Large intestine (tissue), 3 donors: ENCODE measurements at regions not wholly inside any gene's neighbourhood (a gene's known extent, or its start where the extent isn't known, plus 50 kb on each side); places are given as distances from the start of the nearest gene placed in this dataset.

Experiments used
- DNase-seq, 2 donors: peaks; one replicate each; pipeline versions ENCODE4 v3.0.0 to v3.0.0-alpha.2; 2013
- H3K27ac ChIP-seq: one replicate; pipeline ENCODE4 v1.5.1; 2013; ENCODE audit warnings: low read length
- H3K27me3 ChIP-seq: 2 replicates; pipeline ENCODE4 v1.6.1; 2013; ENCODE audit warnings: low read length; ENCODE audit not compliant: control insufficient read depth, insufficient read depth
- H3K36me3 ChIP-seq: 2 replicates; pipeline ENCODE4 v1.6.1; 2013; ENCODE audit warnings: low read length; ENCODE audit not compliant: control insufficient read depth, insufficient read depth
- H3K4me1 ChIP-seq: one replicate; pipeline ENCODE4 v1.6.1; 2013; ENCODE audit warnings: low read length; ENCODE audit not compliant: control insufficient read depth, insufficient read depth
- H3K4me3 ChIP-seq: one replicate; pipeline ENCODE4 v1.5.1; 2013; ENCODE audit warnings: low read length
- H3K9me3 ChIP-seq: one replicate; pipeline ENCODE4 v1.6.1; 2013; ENCODE audit warnings: mild to moderate bottlenecking, low read depth, low read length, moderate library complexity; ENCODE audit not compliant: control insufficient read depth
- WGBS: methylation state at CpG from one replicate; pipeline ENCODE4 v1.1.5; 2013; ENCODE audit warnings: low lambda C conversion rate; ENCODE audit not compliant: insufficient coverage; 5-methylcytosine and 5-hydroxymethylcytosine counted together

DNA sequence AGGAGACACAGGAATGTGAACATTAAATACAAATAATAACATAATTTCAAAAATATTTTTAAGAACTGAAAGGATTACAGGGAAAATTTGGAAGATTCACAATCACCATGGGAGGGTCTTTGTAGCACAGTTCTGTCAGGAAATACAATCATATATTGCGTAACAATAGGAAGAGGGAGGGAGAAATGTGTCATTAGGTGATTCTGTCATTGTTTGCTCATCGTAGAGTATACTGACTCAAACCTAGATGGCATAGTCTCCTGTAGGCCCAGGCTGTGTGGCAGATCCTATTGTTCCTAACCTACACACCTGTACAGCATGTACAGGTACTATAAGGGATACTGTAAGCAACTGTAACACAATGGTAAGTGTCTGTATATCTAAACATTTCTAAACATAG is 330.4 kb downstream of the BRD1 start:
- Histone ChIP-seq H3K9me3 (no peaks in the 10 kb centered on the region), H3K4me1 (no peaks in the 10 kb centered on the region), H3K4me3 (no peak overlapping the region), H3K36me3 (no peaks in the 10 kb centered on the region), H3K27ac (no peak overlapping the region), H3K27me3 (no peaks in the 10 kb centered on the region)
- no CpG with 5 or more reads among the region's 2 CpGs for WGBS
- DNase-seq = no peak

DNA sequence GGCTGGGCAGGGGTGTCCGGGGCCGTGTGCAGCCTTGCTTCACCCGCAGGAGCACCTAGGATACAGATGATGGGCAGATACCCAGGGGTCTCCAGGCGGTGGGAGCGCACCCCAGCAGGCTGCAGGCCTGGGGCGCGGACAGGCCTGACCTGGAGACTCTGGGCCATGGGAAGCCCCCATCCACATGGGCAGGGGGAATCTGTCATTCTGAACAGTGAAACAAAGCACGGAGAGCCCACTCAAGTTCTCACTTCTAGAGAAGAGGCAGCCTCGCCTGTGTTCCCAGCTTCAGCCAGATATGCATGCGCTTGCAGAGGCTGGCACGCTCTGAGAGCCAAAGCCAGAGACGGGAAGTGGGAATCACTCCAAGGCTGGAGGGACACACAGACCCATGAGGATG is 333.1 kb downstream of the BRD1 start:
- DNase-seq = no peak
- no peaks in the 10 kb centered on the region for H3K27me3 ChIP-seq
- no peak overlapping the region for H3K27ac ChIP-seq
- no CpG with 5 or more reads among the region's 12 CpGs for WGBS
- no peak overlapping the region for H3K4me3 ChIP-seq
- H3K36me3 ChIP-seq = no peaks in the 10 kb centered on the region
- H3K9me3 ChIP-seq = no peaks in the 10 kb centered on the region
- H3K4me1 ChIP-seq = no peaks in the 10 kb centered on the region

GRCh38 chr22:49492741-49493251 is 334.9 kb downstream of the BRD1 start:
- H3K4me3 ChIP-seq = no peak overlapping the region
- 88% methylated on average over 3 of the region's 12 CpGs for WGBS
- no peak for DNase-seq
- H3K4me1 ChIP-seq = no peaks in the 10 kb centered on the region
- no peaks in the 10 kb centered on the region for H3K36me3 ChIP-seq
- no peak overlapping the region for H3K27ac ChIP-seq
- H3K9me3 ChIP-seq = no peaks in the 10 kb centered on the region
- H3K27me3 ChIP-seq = no peaks in the 10 kb centered on the region

DNA sequence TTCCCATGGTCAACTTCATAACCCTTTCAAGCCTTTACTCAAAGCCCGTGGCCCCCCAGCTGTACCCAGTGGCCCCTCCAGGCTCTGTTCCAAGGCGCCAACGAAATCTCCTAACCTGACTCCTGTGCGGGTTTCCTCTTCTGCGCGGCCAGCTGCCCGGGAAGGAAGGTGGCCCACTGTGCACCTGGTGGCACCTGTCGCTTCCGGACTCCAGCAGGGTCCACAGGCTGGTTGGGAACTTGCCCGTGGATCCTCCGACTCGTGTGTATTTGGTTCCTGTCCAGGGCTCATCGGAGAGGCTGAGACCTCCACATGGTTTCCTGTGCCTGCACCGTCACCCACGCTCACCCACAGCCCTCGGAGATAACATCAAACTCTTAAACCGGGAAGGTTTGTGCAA is 335.4 kb downstream of the BRD1 start:
- Histone ChIP-seq H3K4me1 (no peaks in the 10 kb centered on the region), H3K4me3 (no peak overlapping the region), H3K9me3 (no peaks in the 10 kb centered on the region), H3K27me3 (no peaks in the 10 kb centered on the region), H3K36me3 (no peaks in the 10 kb centered on the region), H3K27ac (no peak overlapping the region)
- no peak for DNase-seq
- no CpG with 5 or more reads among the region's 17 CpGs for WGBS

GRCh38 chr22:49491726-49492125 is 335.9 kb downstream of the BRD1 start:
- Histone ChIP-seq H3K4me1 (no peaks in the 10 kb centered on the region), H3K36me3 (no peaks in the 10 kb centered on the region), H3K27ac (no peak overlapping the region), H3K27me3 (no peaks in the 10 kb centered on the region), H3K9me3 (no peaks in the 10 kb centered on the region), H3K4me3 (no peak overlapping the region)
- no CpG with 5 or more reads among the region's 15 CpGs for WGBS
- DNase-seq = no peak

- DNase-seq = no peak
- H3K27ac ChIP-seq = no peak overlapping the region
- no peaks in the 10 kb centered on the region for H3K27me3 ChIP-seq
- no peaks in the 10 kb centered on the region for H3K4me1 ChIP-seq
- no peak overlapping the region for H3K4me3 ChIP-seq
- WGBS = no CpG with 5 or more reads among the region's 9 CpGs
- H3K9me3 ChIP-seq = no peaks in the 10 kb centered on the region
- no peaks in the 10 kb centered on the region for H3K36me3 ChIP-seq
These were observed 336.4 kb downstream of the BRD1 start for GRCh38 chr22:49491221-49491635.

GRCh38 chr22:49490692-49491091 is 337.0 kb downstream of the BRD1 start:
- Histone ChIP-seq H3K4me1 (no peaks in the 10 kb centered on the region), H3K36me3 (no peaks in the 10 kb centered on the region), H3K4me3 (no peak overlapping the region), H3K27me3 (no peaks in the 10 kb centered on the region), H3K9me3 (no peaks in the 10 kb centered on the region), H3K27ac (no peak overlapping the region)
- no CpG with 5 or more reads among the region's 18 CpGs for WGBS
- no peak for DNase-seq

- Histone ChIP-seq H3K9me3 (no peaks in the 10 kb centered on the region), H3K27me3 (no peaks in the 10 kb centered on the region), H3K36me3 (no peaks in the 10 kb centered on the region), H3K27ac (no peak overlapping the region), H3K4me1 (no peaks in the 10 kb centered on the region), H3K4me3 (no peak overlapping the region)
- WGBS = no CpG with 5 or more reads among the region's 7 CpGs
- no peak for DNase-seq
These were observed 337.9 kb downstream of the BRD1 start for GRCh38 chr22:49489821-49490220.

GRCh38 chr22:49488943-49489342 is 338.7 kb downstream of the BRD1 start:
- no CpG with 5 or more reads among the region's 10 CpGs for WGBS
- DNase-seq = no peak
- no peaks in the 10 kb centered on the region for H3K27me3 ChIP-seq

DNA sequence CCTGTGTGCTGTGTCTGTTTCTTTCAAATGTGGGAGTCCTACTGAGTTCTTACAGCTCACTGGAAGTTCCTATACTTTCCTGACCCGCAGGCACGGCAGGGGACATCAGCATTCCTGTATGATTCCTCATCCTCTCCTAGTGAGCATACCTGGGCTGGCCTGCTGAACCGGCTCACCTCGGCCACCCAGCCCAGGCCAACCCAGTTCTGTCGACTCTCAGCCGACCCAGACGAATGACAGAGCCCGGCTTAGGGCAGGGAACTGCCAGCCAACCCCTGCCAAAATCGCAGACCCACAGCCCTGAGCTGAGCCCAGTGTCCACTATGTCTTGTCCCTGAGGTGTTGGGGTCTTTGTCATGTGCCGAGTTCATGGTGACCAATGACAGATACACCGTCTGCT is 339.7 kb downstream of the BRD1 start:
- no peak overlapping the region for H3K27ac ChIP-seq
- H3K27me3 ChIP-seq = peaks cover 4% of the 10 kb centered on the region
- H3K36me3 ChIP-seq = no peaks in the 10 kb centered on the region
- no peak for DNase-seq
- no CpG with 5 or more reads among the region's 11 CpGs for WGBS
- H3K4me3 ChIP-seq = no peak overlapping the region
- no peaks in the 10 kb centered on the region for H3K9me3 ChIP-seq
- H3K4me1 ChIP-seq = no peaks in the 10 kb centered on the region

More at GRCh38 chr22:49488943-49489342, 338.7 kb downstream of the BRD1 start:
- no peak overlapping the region for H3K4me3 ChIP-seq
- no peaks in the 10 kb centered on the region for H3K9me3 ChIP-seq
- H3K4me1 ChIP-seq = no peaks in the 10 kb centered on the region
- H3K27ac ChIP-seq = no peak overlapping the region
- no peaks in the 10 kb centered on the region for H3K36me3 ChIP-seq

DNA sequence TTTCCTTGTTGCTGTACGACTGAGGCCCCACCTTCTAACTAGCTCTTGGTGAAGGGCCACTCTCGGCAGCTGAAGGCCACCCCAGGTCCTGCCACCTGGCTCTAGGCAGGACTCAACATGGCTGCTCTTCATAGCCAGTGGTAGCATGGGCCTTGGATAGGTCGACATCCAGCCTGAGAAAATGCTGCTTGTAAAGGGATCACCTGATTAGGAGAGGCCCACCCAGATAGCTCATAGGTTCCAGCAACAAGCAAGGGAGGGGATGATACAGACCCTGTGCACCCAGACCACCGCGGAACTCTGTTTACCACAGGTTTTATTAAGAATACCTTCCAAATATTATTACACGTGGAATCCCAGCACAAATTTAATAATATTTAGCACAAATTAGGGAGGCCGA is 341.4 kb downstream of the BRD1 start:
- peaks cover 20% of the 10 kb centered on the region for H3K27me3 ChIP-seq
- H3K27ac ChIP-seq = no peak overlapping the region
- no peaks in the 10 kb centered on the region for H3K9me3 ChIP-seq
- H3K36me3 ChIP-seq = no peaks in the 10 kb centered on the region
- no peak overlapping the region for H3K4me3 ChIP-seq
- no peak for DNase-seq
- WGBS = no CpG with 5 or more reads among the region's 7 CpGs
- no peaks in the 10 kb centered on the region for H3K4me1 ChIP-seq
